ENCODE measurements at regions not wholly inside any gene's neighbourhood (a gene's known extent, or its start where the extent isn't known, plus 50 kb on each side); places are given as distances from the start of the nearest gene placed in this dataset.

DNA sequence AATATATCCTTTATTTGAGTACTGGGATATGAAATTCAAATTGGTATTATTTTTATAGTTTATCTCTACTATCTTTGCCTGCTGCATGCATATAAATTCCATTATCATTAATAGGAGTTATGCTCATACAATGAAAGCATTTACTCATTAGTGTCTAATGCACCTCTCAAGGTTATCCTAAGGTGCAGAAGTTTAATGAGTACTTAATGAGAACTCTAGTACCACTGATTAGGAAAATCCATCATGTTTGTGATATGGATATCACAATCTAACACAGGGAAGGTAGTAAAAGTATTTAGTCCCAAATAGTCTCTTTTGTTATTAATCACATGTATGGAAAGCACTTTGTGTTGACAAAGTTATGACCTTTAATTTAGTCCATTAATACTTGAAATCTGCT lies 77.2 kb upstream of the SLC10A2 start:
- TF ChIP-seq, protein P1, sequence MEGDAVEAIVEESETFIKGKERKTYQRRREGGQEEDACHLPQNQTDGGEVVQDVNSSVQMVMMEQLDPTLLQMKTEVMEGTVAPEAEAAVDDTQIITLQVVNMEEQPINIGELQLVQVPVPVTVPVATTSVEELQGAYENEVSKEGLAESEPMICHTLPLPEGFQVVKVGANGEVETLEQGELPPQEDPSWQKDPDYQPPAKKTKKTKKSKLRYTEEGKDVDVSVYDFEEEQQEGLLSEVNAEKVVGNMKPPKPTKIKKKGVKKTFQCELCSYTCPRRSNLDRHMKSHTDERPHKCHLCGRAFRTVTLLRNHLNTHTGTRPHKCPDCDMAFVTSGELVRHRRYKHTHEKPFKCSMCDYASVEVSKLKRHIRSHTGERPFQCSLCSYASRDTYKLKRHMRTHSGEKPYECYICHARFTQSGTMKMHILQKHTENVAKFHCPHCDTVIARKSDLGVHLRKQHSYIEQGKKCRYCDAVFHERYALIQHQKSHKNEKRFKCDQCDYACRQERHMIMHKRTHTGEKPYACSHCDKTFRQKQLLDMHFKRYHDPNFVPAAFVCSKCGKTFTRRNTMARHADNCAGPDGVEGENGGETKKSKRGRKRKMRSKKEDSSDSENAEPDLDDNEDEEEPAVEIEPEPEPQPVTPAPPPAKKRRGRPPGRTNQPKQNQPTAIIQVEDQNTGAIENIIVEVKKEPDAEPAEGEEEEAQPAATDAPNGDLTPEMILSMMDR (conservative IDR thresholded peaks at IDR 0.05 in 1 of 2, IDR thresholded peaks at IDR 0.05 in 1 of 2; ENCODE audit: low read depth in 1 of 2, low read length in 2 of 2), result no peak
- TF ChIP-seq EZH2 (IDR thresholded peaks at IDR 0.05; ENCODE audit: low read length, missing control alignments), result no peak
